Astrocyte (in vitro differentiated cells and primary cell): ENCODE measurements at regions not wholly inside any gene's neighbourhood (a gene's known extent, or its start where the extent isn't known, plus 50 kb on each side); places are given as distances from the start of the nearest gene placed in this dataset.

Source experiments
- EZH2 ChIP-seq: IDR thresholded peaks from 2 replicates; pipeline ENCODE4 v1.6.1; 2012; ENCODE audit warnings: mild to moderate bottlenecking, low read length, inconsistent platforms; ENCODE audit not compliant: insufficient read depth
- TF ChIP-seq, protein P1 (sequence below): IDR thresholded peaks from 2 replicates; pipeline ENCODE4 v1.5.1; 2011; ENCODE audit warnings: low read depth, mild to moderate bottlenecking, inconsistent platforms, low read length, moderate library complexity; ENCODE audit not compliant: insufficient read depth

DNA sequence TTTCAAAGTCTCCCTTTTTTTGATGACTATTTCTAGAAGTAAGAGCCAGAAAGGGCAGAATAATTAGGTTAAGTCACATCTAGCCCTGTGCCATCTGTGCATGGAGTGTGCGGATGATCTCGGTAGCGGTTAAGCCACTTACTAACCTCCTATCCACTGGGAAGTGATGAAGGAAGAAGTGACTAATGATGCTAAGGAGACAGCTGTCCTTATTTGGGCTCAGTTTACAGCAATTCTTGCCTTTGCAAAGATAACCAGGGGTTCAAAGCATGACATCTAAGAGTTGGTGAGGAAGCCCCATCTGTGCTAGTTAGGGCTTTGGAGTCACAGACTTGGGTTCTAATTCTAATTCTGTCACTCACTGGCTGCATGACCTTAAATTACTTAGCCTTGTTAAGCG, 62.4 kb upstream of the RREB1 start:
- TF ChIP-seq, protein P1, sequence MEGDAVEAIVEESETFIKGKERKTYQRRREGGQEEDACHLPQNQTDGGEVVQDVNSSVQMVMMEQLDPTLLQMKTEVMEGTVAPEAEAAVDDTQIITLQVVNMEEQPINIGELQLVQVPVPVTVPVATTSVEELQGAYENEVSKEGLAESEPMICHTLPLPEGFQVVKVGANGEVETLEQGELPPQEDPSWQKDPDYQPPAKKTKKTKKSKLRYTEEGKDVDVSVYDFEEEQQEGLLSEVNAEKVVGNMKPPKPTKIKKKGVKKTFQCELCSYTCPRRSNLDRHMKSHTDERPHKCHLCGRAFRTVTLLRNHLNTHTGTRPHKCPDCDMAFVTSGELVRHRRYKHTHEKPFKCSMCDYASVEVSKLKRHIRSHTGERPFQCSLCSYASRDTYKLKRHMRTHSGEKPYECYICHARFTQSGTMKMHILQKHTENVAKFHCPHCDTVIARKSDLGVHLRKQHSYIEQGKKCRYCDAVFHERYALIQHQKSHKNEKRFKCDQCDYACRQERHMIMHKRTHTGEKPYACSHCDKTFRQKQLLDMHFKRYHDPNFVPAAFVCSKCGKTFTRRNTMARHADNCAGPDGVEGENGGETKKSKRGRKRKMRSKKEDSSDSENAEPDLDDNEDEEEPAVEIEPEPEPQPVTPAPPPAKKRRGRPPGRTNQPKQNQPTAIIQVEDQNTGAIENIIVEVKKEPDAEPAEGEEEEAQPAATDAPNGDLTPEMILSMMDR, result no peak
- TF ChIP-seq EZH2, result no peak
